Astrocyte (in vitro differentiated cells and primary cell): ENCODE measurements at regions not wholly inside any gene's neighbourhood (a gene's known extent, or its start where the extent isn't known, plus 50 kb on each side); places are given as distances from the start of the nearest gene placed in this dataset.

Experiments
- CTCF ChIP-seq: IDR thresholded peaks from 2 replicates; pipeline ENCODE4 v1.5.1; 2011; ENCODE audit warnings: low read depth, mild to moderate bottlenecking, inconsistent platforms, low read length, moderate library complexity; ENCODE audit not compliant: insufficient read depth
- EZH2 ChIP-seq: IDR thresholded peaks from 2 replicates; pipeline ENCODE4 v1.6.1; 2012; ENCODE audit warnings: mild to moderate bottlenecking, low read length, inconsistent platforms; ENCODE audit not compliant: insufficient read depth

GRCh38 chr9:96156171-96156974, 145.6 kb downstream of the HSD17B3 start:
- TF ChIP-seq CTCF (no peak), EZH2 (no peak)
